ENCODE measurements at regions not wholly inside any gene's neighbourhood (a gene's known extent, or its start where the extent isn't known, plus 50 kb on each side); places are given as distances from the start of the nearest gene placed in this dataset.

DNA sequence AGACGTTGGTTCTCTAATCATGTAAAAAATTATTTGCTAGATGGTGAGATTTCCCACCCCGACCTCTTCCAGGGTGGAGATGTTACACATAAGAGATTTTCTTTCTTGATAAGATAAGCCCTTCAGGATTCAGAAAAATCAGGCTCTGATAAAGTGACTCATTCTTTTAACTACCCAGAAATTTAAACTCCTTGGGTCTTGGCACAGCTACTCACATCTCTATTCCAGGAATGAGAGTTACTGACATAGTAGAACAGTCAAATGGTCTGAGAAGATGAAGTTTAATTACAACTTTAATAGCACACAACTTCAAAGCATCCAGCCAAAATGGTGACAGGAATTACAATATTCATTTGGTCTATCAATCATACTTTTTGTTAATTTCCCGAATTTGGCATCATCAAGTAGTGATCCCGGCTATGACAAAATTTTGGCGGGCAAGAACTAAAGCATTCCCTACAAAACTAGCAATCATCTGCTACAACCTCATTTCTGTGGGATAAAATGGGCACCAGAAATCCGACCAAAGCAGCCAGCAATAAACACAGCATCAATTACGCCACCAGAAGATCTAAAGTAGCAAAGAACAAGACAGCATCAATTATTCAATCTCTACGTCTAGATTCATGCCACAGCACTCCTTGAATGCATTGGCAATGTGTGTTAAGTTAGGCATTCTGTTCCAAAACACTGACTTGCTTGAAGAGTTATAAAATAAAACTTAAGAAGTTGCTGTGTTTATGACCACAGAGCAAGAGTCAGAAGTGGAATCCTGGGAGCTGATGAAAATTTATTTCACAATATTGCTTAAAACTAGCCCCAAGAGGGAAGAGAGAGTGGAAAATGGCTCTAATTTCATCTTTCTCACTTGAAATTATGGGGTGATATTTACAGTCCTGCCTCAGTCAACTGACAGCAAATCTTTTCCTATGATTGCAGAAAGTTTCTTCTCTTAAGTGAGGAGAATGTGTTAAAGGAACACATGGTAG is 565.7 kb upstream of the ANKRD30A start:
- H3K4me1 ChIP-seq (ENCODE audit: control insufficient read depth, insufficient read depth, low read length) = no peaks in the 10 kb centered on the region

DNA sequence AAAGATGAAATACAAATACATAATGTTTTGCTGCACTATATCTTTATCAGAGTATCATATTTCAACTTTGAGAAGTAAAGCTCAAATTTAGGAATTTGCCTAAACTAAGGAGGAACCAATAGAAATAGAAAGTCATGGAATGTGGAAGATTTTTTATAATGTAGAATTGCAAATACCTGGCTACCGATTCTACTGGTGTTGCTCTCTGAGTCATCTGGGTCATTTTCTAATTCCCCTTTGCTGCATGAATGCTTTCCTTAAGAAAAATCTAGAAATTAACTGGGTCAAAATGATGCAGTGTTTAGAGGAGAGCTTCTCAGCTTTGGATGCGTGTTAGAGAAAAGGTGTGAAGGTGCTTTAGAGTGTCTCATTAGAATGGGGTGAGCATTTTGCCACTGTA is 568.9 kb upstream of the ANKRD30A start:
- H3K36me3 ChIP-seq (ENCODE audit: control insufficient read depth, insufficient read depth, low read length) = no peaks in the 10 kb centered on the region
- H3K4me3 ChIP-seq (ENCODE audit: low read length) = no peak overlapping the region
- H3K27me3 ChIP-seq (ENCODE audit: control insufficient read depth, insufficient read depth, low read length) = no peaks in the 10 kb centered on the region
- no peaks in the 10 kb centered on the region for H3K4me1 ChIP-seq (ENCODE audit: control insufficient read depth, insufficient read depth, low read length)
- H3K9me3 ChIP-seq (ENCODE audit: control insufficient read depth, low read length) = no peaks in the 10 kb centered on the region
- no peak overlapping the region for H3K9ac ChIP-seq (ENCODE audit: low read length)

More for the DNA sequence above, 565.7 kb upstream of the ANKRD30A start:
- Histone ChIP-seq H3K36me3 (ENCODE audit: control insufficient read depth, insufficient read depth, low read length) (no peaks in the 10 kb centered on the region), H3K4me3 (ENCODE audit: low read length) (no peak overlapping the region), H3K9me3 (ENCODE audit: control insufficient read depth, low read length) (no peaks in the 10 kb centered on the region), H3K27me3 (ENCODE audit: control insufficient read depth, insufficient read depth, low read length) (no peaks in the 10 kb centered on the region), H3K9ac (ENCODE audit: low read length) (no peak overlapping the region)

DNA sequence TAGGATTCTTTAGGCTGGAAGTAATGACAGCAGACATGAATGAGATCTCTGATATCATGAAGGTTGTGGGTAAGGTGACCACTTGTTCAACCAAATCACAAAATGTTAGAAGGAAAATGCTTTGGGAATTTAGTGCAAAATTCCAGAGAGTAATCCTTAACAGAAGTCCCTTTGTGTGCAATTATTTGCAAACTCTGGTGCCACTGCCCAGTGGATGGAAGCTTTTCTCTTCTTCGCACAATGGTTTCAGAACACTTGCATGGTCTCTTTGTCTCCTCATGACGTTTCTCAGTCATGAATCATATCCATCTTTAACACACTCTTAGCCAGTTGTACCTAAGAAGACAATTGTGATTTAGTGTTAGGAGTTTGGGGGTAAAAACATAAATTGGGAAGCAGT is 570.4 kb upstream of the ANKRD30A start:
- H3K9me3 ChIP-seq (ENCODE audit: control insufficient read depth, low read length) = no peaks in the 10 kb centered on the region
- H3K9ac ChIP-seq (ENCODE audit: low read length) = no peak overlapping the region
- no peaks in the 10 kb centered on the region for H3K4me1 ChIP-seq (ENCODE audit: control insufficient read depth, insufficient read depth, low read length)
- no peak overlapping the region for H3K4me3 ChIP-seq (ENCODE audit: low read length)
- no peaks in the 10 kb centered on the region for H3K27me3 ChIP-seq (ENCODE audit: control insufficient read depth, insufficient read depth, low read length)
- H3K36me3 ChIP-seq (ENCODE audit: control insufficient read depth, insufficient read depth, low read length) = no peaks in the 10 kb centered on the region

GRCh38 chr10:36547965-36548364 is 577.4 kb upstream of the ANKRD30A start:
- H3K9ac ChIP-seq (ENCODE audit: low read length) = no peak overlapping the region
- no peaks in the 10 kb centered on the region for H3K27me3 ChIP-seq (ENCODE audit: control insufficient read depth, insufficient read depth, low read length)
- H3K4me3 ChIP-seq (ENCODE audit: low read length) = no peak overlapping the region
- no peaks in the 10 kb centered on the region for H3K9me3 ChIP-seq (ENCODE audit: control insufficient read depth, low read length)
- no peaks in the 10 kb centered on the region for H3K36me3 ChIP-seq (ENCODE audit: control insufficient read depth, insufficient read depth, low read length)
- no peaks in the 10 kb centered on the region for H3K4me1 ChIP-seq (ENCODE audit: control insufficient read depth, insufficient read depth, low read length)

DNA sequence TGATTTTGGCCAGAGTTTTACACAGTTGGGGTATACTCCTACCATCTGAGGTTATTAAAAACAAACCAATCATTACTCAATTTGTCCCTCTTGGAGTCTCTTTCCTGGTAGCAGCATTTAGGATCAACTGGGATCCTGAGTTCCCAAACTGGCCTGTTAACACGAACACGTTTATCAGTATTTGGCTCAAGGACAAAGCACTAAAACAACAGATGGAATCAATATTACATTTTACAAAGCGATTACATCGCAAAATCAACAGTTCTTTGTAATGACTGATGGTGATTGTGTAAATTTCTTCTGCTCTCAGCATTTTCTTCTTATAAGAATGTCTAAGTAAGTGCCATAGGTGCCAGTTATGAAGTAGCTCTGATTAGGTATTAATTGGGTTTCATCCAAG is 582.9 kb upstream of the ANKRD30A start:
- Histone ChIP-seq H3K27me3 (ENCODE audit: control insufficient read depth, insufficient read depth, low read length) (no peaks in the 10 kb centered on the region), H3K9me3 (ENCODE audit: control insufficient read depth, low read length) (no peaks in the 10 kb centered on the region), H3K36me3 (ENCODE audit: control insufficient read depth, insufficient read depth, low read length) (no peaks in the 10 kb centered on the region), H3K4me1 (ENCODE audit: control insufficient read depth, insufficient read depth, low read length) (peaks cover 7% of the 10 kb centered on the region), H3K4me3 (ENCODE audit: low read length) (no peak overlapping the region), H3K9ac (ENCODE audit: low read length) (no peak overlapping the region)

- H3K9ac ChIP-seq (ENCODE audit: low read length) = no peak overlapping the region
- no peaks in the 10 kb centered on the region for H3K27me3 ChIP-seq (ENCODE audit: control insufficient read depth, insufficient read depth, low read length)
- no peaks in the 10 kb centered on the region for H3K36me3 ChIP-seq (ENCODE audit: control insufficient read depth, insufficient read depth, low read length)
- peaks cover 7% of the 10 kb centered on the region for H3K4me1 ChIP-seq (ENCODE audit: control insufficient read depth, insufficient read depth, low read length)
- no peaks in the 10 kb centered on the region for H3K9me3 ChIP-seq (ENCODE audit: control insufficient read depth, low read length)
- H3K4me3 ChIP-seq (ENCODE audit: low read length) = no peak overlapping the region
Observed at GRCh38 chr10:36540611-36541010, 584.8 kb upstream of the ANKRD30A start.

GRCh38 chr10:36538953-36539586 is 586.3 kb upstream of the ANKRD30A start:
- Histone ChIP-seq H3K4me1 (ENCODE audit: control insufficient read depth, insufficient read depth, low read length) (peaks cover 7% of the 10 kb centered on the region), H3K27me3 (ENCODE audit: control insufficient read depth, insufficient read depth, low read length) (no peaks in the 10 kb centered on the region), H3K9ac (ENCODE audit: low read length) (no peak overlapping the region), H3K9me3 (ENCODE audit: control insufficient read depth, low read length) (no peaks in the 10 kb centered on the region), H3K4me3 (ENCODE audit: low read length) (no peak overlapping the region), H3K36me3 (ENCODE audit: control insufficient read depth, insufficient read depth, low read length) (no peaks in the 10 kb centered on the region)

DNA sequence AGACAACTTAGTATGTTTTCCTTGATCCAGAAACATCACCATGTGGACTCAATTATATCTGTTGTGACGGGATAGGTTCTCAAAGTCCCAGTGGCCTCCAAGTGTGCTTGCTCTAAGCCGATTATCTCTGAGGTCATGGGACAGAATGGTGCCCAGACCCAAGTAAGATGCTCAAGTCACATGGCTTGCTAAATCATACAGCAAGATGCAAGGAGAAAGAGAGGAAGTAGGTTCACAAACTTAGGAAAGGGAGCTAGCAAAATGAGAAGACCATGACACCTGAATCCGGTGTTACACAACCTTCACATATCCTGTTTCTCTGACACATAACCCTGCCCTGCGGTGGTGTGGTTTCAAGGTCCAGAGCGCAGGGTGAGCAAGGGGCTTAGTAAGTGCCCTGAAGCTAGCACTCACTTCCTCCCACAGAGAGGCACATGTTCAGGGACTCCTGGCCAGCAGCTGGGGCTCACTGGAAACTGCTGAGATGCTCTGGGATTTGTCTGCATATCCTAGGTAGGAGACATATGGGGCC is 590.9 kb upstream of the ANKRD30A start:
- Histone ChIP-seq H3K36me3 (ENCODE audit: control insufficient read depth, insufficient read depth, low read length) (no peaks in the 10 kb centered on the region), H3K4me1 (ENCODE audit: control insufficient read depth, insufficient read depth, low read length) (no peaks in the 10 kb centered on the region), H3K9me3 (ENCODE audit: control insufficient read depth, low read length) (no peaks in the 10 kb centered on the region), H3K4me3 (ENCODE audit: low read length) (no peak overlapping the region), H3K9ac (ENCODE audit: low read length) (no peak overlapping the region), H3K27me3 (ENCODE audit: control insufficient read depth, insufficient read depth, low read length) (no peaks in the 10 kb centered on the region)

DNA sequence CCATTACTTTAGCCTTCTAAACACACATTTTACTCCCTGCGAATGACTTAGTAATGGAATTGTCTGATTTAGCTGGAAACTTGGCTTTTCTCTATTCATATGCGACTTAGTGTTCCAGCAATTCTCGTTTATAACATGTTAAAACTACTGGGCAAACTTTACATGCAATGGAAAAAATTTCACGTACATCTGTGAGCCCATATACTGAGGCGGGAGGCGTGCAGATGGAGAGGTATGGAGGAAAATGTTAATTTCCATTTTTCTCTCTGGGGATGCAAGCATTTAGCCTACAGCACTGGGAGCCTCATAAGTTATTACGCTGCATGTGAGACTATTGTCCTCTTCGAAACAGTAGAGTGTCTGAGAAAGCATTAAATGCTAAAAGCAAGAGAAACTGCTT is 591.5 kb upstream of the ANKRD30A start:
- no peaks in the 10 kb centered on the region for H3K36me3 ChIP-seq (ENCODE audit: control insufficient read depth, insufficient read depth, low read length)
- no peaks in the 10 kb centered on the region for H3K4me1 ChIP-seq (ENCODE audit: control insufficient read depth, insufficient read depth, low read length)
- H3K9ac ChIP-seq (ENCODE audit: low read length) = no peak overlapping the region
- no peaks in the 10 kb centered on the region for H3K9me3 ChIP-seq (ENCODE audit: control insufficient read depth, low read length)
- H3K27me3 ChIP-seq (ENCODE audit: control insufficient read depth, insufficient read depth, low read length) = no peaks in the 10 kb centered on the region
- no peak overlapping the region for H3K4me3 ChIP-seq (ENCODE audit: low read length)

DNA sequence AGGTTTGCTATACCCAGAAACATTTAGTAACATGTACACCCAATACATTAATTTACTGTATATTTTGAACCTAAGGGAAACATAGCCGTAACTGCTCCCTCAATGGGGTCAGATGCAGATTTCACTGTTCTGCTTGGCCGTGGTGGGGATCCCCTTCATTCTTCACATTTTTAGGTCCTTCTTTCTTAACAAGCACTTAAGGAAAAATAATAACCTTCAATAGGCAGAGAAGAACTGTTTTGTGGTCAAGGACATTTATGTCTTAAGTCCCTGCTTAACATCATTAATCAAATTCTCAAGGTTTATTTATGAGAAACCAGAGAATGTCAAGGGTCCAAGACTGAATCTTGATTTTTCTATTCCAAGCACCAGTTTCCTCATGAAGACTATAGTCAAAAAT is 592.1 kb upstream of the ANKRD30A start:
- no peaks in the 10 kb centered on the region for H3K36me3 ChIP-seq (ENCODE audit: control insufficient read depth, insufficient read depth, low read length)
- H3K9me3 ChIP-seq (ENCODE audit: control insufficient read depth, low read length) = no peaks in the 10 kb centered on the region
- H3K27me3 ChIP-seq (ENCODE audit: control insufficient read depth, insufficient read depth, low read length) = no peaks in the 10 kb centered on the region
- H3K4me1 ChIP-seq (ENCODE audit: control insufficient read depth, insufficient read depth, low read length) = no peaks in the 10 kb centered on the region
- H3K9ac ChIP-seq (ENCODE audit: low read length) = no peak overlapping the region
- H3K4me3 ChIP-seq (ENCODE audit: low read length) = no peak overlapping the region

DNA sequence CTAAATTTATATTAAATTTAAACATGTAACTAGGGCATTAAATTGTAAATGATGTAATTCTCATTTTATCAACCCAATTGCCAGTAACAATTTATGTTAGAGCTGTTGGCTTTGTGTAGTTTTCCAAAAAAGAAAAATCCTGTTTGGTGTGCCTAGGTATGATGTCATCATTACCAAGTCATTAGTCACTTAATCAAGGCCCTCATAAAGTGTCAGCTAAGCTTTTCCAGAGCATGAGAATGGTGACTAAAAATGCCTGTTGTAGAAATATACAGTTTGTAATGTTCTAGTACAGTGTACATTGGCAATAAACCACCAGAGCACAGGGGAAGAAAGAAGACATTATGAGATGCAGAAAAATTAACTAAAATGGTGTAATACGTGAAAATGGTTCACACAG is 593.8 kb upstream of the ANKRD30A start:
- no peaks in the 10 kb centered on the region for H3K36me3 ChIP-seq (ENCODE audit: control insufficient read depth, insufficient read depth, low read length)
- H3K4me1 ChIP-seq (ENCODE audit: control insufficient read depth, insufficient read depth, low read length) = no peaks in the 10 kb centered on the region
- H3K4me3 ChIP-seq (ENCODE audit: low read length) = no peak overlapping the region
- no peaks in the 10 kb centered on the region for H3K9me3 ChIP-seq (ENCODE audit: control insufficient read depth, low read length)
- H3K9ac ChIP-seq (ENCODE audit: low read length) = no peak overlapping the region
- H3K27me3 ChIP-seq (ENCODE audit: control insufficient read depth, insufficient read depth, low read length) = no peaks in the 10 kb centered on the region

DNA sequence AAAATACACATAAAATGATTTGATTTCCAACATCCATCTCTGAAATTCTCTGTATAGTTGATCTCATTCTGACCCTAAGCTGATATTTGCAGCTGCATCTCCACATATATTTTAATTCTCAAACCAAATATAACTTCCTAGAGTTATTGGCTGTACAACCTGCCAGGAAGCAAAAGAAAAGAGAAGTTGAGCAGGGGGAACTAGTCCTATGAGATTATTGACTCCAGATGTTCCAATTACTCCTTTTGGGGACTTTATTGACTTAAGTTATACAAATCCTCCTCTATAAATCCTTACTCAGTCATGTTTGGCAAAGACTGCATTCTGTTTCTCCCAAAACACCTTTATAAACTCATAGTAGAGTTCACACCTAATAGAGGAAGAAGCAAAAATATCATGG is 599.4 kb upstream of the ANKRD30A start:
- Histone ChIP-seq H3K27me3 (ENCODE audit: control insufficient read depth, insufficient read depth, low read length) (no peaks in the 10 kb centered on the region), H3K9ac (ENCODE audit: low read length) (no peak overlapping the region), H3K9me3 (ENCODE audit: control insufficient read depth, low read length) (no peaks in the 10 kb centered on the region), H3K36me3 (ENCODE audit: control insufficient read depth, insufficient read depth, low read length) (no peaks in the 10 kb centered on the region), H3K4me3 (ENCODE audit: low read length) (no peak overlapping the region), H3K4me1 (ENCODE audit: control insufficient read depth, insufficient read depth, low read length) (no peaks in the 10 kb centered on the region)
